Left lung (tissue), 4 donors: ENCODE measurements at regions not wholly inside any gene's neighbourhood (a gene's known extent, or its start where the extent isn't known, plus 50 kb on each side); places are given as distances from the start of the nearest gene placed in this dataset.

Source experiments
- ATAC-seq: fragments of 200-7000 bp; cut with Tn5 transposase; one replicate; pipeline ENCODE4 v1.9.1; 2020; ENCODE audit warnings: moderate library complexity
- DNase-seq, 4 donors: peaks; one replicate each; pipeline ENCODE4 v3.0.0-alpha.2; 2013 to 2020
- H3K27ac ChIP-seq, 2 donors: fragments of 200-600 bp; sonication (generic) in 1 of 2; one replicate each; pipeline versions ENCODE4 v1.5.0 to v1.8.0; 2020 to 2021
- H3K27me3 ChIP-seq, 2 donors: fragments of 200-600 bp; sonication (generic) in 1 of 2; one replicate each; pipeline versions ENCODE4 v1.5.0 to v1.8.0; 2020 to 2021
- H3K36me3 ChIP-seq, 2 donors: fragments of 200-600 bp; sonication (generic) in 1 of 2; one replicate each; pipeline versions ENCODE4 v1.5.0 to v1.8.0; 2020 to 2021
- H3K4me1 ChIP-seq, 2 donors: fragments of 200-600 bp; one replicate each; pipeline ENCODE4 v1.8.0; 2021
- H3K4me3 ChIP-seq, 2 donors: fragments of 200-600 bp; sonication (generic) in 1 of 2; one replicate each; pipeline versions ENCODE4 v1.5.0 to v1.8.0; 2020 to 2021; ENCODE audit warnings: mild to moderate bottlenecking in 1 of 2
- H3K9me3 ChIP-seq, 2 donors: fragments of 200-600 bp; sonication (generic) in 1 of 2; one replicate each; pipeline versions ENCODE4 v1.5.0 to v1.8.0; 2020 to 2021
- CTCF ChIP-seq, 2 donors: fragments of 200-600 bp; sonication (generic) in 1 of 2; IDR thresholded peaks; one replicate each; pipeline versions ENCODE4 v1.5.0 to v1.8.0; 2021; ENCODE audit warnings: antibody characterized with exemption in 2 of 2
- intact Hi-C, 2 donors: fragments of 100-400 bp; cut with DNase I; formaldehyde crosslinking; loops; one replicate each; pipeline versions ENCODE4 v1.11.2 to v1.14.2; 2022
- donor health status: DM: no; HTN: yes; CAD: no.
- donor health status: DM: no; HTN: no; CAD: no.

DNA sequence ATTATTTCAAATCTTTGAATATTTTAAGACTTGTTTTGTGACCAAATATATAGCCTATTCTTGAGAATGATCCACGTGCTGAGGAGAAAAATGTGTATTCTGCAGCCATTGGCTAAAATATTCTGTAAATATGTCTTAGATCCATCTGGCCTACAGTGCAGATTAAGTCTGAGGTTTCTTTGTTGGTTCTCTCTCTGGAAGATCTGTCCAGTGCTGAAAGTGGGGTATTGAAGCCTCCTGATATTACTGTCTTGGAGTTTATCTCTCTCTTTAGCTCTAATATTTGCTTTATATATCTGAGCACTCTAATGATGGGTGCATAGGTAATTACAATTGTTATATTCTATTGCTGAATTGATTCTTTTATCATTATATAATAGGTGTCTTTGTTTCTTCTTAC is 617.4 kb upstream of the LRFN5 start:
- Histone ChIP-seq H3K27ac (no peak overlapping the region), H3K36me3 (no peaks in the 10 kb centered on the region), H3K4me1 (no peaks in the 10 kb centered on the region), H3K4me3 (no peak overlapping the region), H3K9me3 (peaks cover 0 to 20% of the 10 kb centered on the region in 2 donors), H3K27me3 (no peaks in the 10 kb centered on the region)
- TF ChIP-seq CTCF (IDR thresholded peaks at IDR 0.05), result no peak
- intact Hi-C loops, result no loop called here
- no peak for DNase-seq
- ATAC-seq, result no peak

- no peak for ATAC-seq
- TF ChIP-seq CTCF (IDR thresholded peaks at IDR 0.05), result no peak
- H3K4me1 ChIP-seq, result no peaks in the 10 kb centered on the region
- DNase-seq, result no peak
- H3K9me3 ChIP-seq, result peaks cover 0 to 20% of the 10 kb centered on the region in 2 donors
- H3K27ac ChIP-seq, result no peak overlapping the region
- no peaks in the 10 kb centered on the region for H3K27me3 ChIP-seq
- H3K4me3 ChIP-seq, result no peak overlapping the region
- intact Hi-C loops, result no loop called here
- H3K36me3 ChIP-seq, result no peaks in the 10 kb centered on the region
Observed at GRCh38 chr14:40987481-40987880, 619.2 kb upstream of the LRFN5 start.

- DNase-seq, result no peak
- no peak overlapping the region for H3K27ac ChIP-seq
- H3K36me3 ChIP-seq, result no peaks in the 10 kb centered on the region
- ATAC-seq, result no peak
- H3K27me3 ChIP-seq, result no peaks in the 10 kb centered on the region
- no peak overlapping the region for H3K4me3 ChIP-seq
- H3K4me1 ChIP-seq, result no peaks in the 10 kb centered on the region
- H3K9me3 ChIP-seq, result peaks cover 0 to 15% of the 10 kb centered on the region in 2 donors
- intact Hi-C loops, result no loop called here
- no peak for TF ChIP-seq CTCF (IDR thresholded peaks at IDR 0.05)
Observed at GRCh38 chr14:40986655-40987054, 620.0 kb upstream of the LRFN5 start.

DNA sequence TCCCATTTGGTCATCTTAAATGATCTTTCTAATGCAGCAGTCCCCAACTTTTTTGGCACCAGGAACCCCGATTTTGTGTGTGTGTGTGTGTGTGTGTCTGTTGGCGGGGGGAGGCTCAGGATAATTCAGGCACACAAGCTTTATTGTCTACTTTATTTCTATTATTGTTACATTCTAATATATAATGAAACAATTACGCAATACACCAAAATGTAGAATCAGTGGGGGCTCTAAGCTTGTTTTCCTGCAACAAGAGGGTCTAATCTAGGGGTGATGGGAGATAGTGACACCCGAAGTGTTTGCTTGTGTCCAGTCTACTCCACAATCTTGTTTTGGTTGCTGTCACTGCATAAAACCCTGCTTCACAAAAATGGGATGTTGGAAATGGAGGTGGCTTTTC is 621.1 kb upstream of the LRFN5 start:
- ATAC-seq (no peak), DNase-seq (no peak)
- Histone ChIP-seq H3K27ac (no peak overlapping the region), H3K4me3 (no peak overlapping the region), H3K36me3 (no peaks in the 10 kb centered on the region), H3K27me3 (no peaks in the 10 kb centered on the region), H3K9me3 (peaks cover 0 to 6% of the 10 kb centered on the region in 2 donors), H3K4me1 (no peaks in the 10 kb centered on the region)
- intact Hi-C loops, result no loop called here
- TF ChIP-seq CTCF (IDR thresholded peaks at IDR 0.05), result no peak

GRCh38 chr14:40983604-40984003 is 623.1 kb upstream of the LRFN5 start:
- no peak overlapping the region for H3K27ac ChIP-seq
- H3K4me3 ChIP-seq, result no peak overlapping the region
- no peak for DNase-seq
- ATAC-seq, result peak; percentile 67
- intact Hi-C loops, result no loop called here
- H3K9me3 ChIP-seq, result peaks cover 0 to 3% of the 10 kb centered on the region in 2 donors
- H3K27me3 ChIP-seq, result no peaks in the 10 kb centered on the region
- no peak for TF ChIP-seq CTCF (IDR thresholded peaks at IDR 0.05)
- H3K36me3 ChIP-seq, result no peaks in the 10 kb centered on the region
- no peaks in the 10 kb centered on the region for H3K4me1 ChIP-seq
